ENCODE measurements at regions not wholly inside any gene's neighbourhood (a gene's known extent, or its start where the extent isn't known, plus 50 kb on each side); places are given as distances from the start of the nearest gene placed in this dataset.

DNA sequence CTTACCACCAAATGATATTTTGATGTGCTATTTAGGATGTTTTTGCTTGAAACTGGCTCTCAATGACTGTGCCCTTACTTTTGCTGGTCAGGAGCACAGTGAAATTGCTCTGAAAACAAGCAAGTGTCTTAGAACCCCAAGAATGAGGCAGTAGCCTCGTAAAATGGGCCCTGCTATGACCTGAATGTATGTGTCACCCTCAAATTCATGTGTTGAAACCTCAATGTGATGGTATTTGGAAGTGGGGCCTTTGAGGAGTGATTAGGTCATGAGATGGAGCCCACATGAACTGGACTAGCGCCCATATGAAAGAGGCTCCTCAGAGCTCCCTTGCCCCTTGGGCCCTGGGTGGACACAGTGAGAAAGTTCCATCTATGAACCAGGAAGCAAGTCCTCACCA lies 155.2 kb downstream of the ZIC5 start:
- no peaks in the 10 kb centered on the region for H3K36me3 ChIP-seq (ENCODE audit: control insufficient read depth, low read length)

DNA sequence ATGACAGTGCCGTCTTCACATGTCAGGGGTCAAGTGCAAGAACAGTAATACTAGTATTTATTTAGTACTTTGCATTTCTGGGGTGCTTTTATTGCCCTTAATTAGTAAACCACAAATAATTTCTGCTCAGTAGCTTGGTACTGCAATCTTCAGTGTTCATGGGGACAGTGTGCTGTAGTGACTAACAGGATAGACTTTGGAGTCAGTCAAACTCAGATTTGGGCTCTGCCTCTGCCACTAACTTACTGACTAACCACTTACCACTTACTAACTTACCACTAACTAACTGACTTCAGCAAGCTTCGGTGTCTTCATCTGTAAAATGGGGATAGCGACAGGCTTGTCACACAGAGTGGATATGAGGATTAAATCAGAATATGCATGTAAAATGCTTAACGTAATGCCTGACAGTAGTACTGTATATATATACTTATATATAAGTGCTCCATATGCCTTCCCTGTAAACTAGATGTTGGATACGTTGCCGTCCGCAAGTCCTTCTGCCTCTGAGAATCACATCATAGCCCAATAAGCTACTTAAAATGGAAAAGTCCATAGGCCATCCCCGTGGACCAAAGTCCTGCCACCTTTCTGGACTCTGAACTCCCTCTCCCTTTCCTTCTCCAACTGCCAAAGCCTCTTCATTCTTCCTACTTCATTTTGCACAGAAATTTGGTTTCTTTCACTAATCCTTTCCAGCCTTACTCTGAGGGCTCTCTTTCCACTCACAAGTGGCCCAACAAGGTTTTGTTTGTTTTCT lies 158.1 kb downstream of the ZIC5 start:
- Histone ChIP-seq H3K9me2 (replicated peaks; ENCODE audit: control insufficient read depth, low read length) (no peaks in the 10 kb centered on the region), H4K20me1 (ENCODE audit: control insufficient read depth, insufficient read depth, low read depth, low read length) (no peaks in the 10 kb centered on the region), H3K9me3 (ENCODE audit: control insufficient read depth, insufficient read depth, low read length) (no peaks in the 10 kb centered on the region), H3K4me2 (ENCODE audit: low read length) (no peak overlapping the region), H3K4me1 (ENCODE audit: control insufficient read depth, low read length) (no peaks in the 10 kb centered on the region), H3K27ac (ENCODE audit: low read depth, low read length) (no peak overlapping the region), H3K79me2 (ENCODE audit: control insufficient read depth, low read length) (no peaks in the 10 kb centered on the region), H3K27me3 (ENCODE audit: control insufficient read depth, low read length) (no peaks in the 10 kb centered on the region), H3K4me3 (ENCODE audit: low read length) (no peak overlapping the region), H3K36me3 (ENCODE audit: control insufficient read depth, low read length) (no peaks in the 10 kb centered on the region), H3F3A (ENCODE audit: control insufficient read depth, insufficient read depth) (no peaks in the 10 kb centered on the region)
- TF ChIP-seq EZH2phosphoT487 (IDR thresholded peaks at IDR 0.05; ENCODE audit: borderline replicate concordance, low read length) (no peak), CTCF (IDR thresholded peaks at IDR 0.05; ENCODE audit: low read depth, low read length, poor library complexity, severe bottlenecking) (no peak)

More for the DNA sequence above, 155.2 kb downstream of the ZIC5 start:
- TF ChIP-seq CTCF (IDR thresholded peaks at IDR 0.05; ENCODE audit: low read depth, low read length, poor library complexity, severe bottlenecking) (no peak), EZH2phosphoT487 (IDR thresholded peaks at IDR 0.05; ENCODE audit: borderline replicate concordance, low read length) (no peak)
- Histone ChIP-seq H3K4me1 (ENCODE audit: control insufficient read depth, low read length) (no peaks in the 10 kb centered on the region), H3K4me2 (ENCODE audit: low read length) (no peak overlapping the region), H3K9me2 (replicated peaks; ENCODE audit: control insufficient read depth, low read length) (no peaks in the 10 kb centered on the region), H3K4me3 (ENCODE audit: low read length) (no peak overlapping the region), H3K79me2 (ENCODE audit: control insufficient read depth, low read length) (no peaks in the 10 kb centered on the region), H3K9me3 (ENCODE audit: control insufficient read depth, insufficient read depth, low read length) (no peaks in the 10 kb centered on the region), H4K20me1 (ENCODE audit: control insufficient read depth, insufficient read depth, low read depth, low read length) (no peaks in the 10 kb centered on the region), H3F3A (ENCODE audit: control insufficient read depth, insufficient read depth) (no peaks in the 10 kb centered on the region), H3K27ac (ENCODE audit: low read depth, low read length) (no peak overlapping the region), H3K27me3 (ENCODE audit: control insufficient read depth, low read length) (no peaks in the 10 kb centered on the region)

DNA sequence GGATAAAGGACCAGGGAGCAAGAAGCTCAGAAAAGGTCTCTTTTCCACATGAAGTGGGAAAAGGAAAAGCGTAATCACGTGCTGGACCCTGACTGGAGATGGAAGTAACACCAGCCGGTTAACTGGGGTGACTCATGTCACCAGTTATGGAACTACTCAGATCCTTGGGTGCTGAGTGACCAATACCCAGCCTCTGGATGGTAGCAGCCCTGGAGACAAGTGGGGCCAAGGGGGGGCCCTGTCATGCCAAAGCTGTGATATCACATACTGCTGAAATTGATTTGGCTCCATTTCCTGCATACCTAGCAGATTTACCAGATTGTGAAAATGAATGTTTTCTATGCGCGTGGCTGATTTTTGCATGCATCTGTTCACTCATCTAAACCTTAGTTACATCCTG lies 158.9 kb downstream of the ZIC5 start:
- no peak overlapping the region for H3K27ac ChIP-seq (ENCODE audit: low read depth, low read length)
- no peaks in the 10 kb centered on the region for H3K4me1 ChIP-seq (ENCODE audit: control insufficient read depth, low read length)
- no peaks in the 10 kb centered on the region for H3K36me3 ChIP-seq (ENCODE audit: control insufficient read depth, low read length)
- no peak overlapping the region for H3K4me2 ChIP-seq (ENCODE audit: low read length)
- no peaks in the 10 kb centered on the region for H3K79me2 ChIP-seq (ENCODE audit: control insufficient read depth, low read length)
- H3F3A ChIP-seq (ENCODE audit: control insufficient read depth, insufficient read depth) = no peaks in the 10 kb centered on the region
- H3K9me3 ChIP-seq (ENCODE audit: control insufficient read depth, insufficient read depth, low read length) = no peaks in the 10 kb centered on the region
- H3K27me3 ChIP-seq (ENCODE audit: control insufficient read depth, low read length) = no peaks in the 10 kb centered on the region
- no peak overlapping the region for H3K4me3 ChIP-seq (ENCODE audit: low read length)
- no peaks in the 10 kb centered on the region for H3K9me2 ChIP-seq (replicated peaks; ENCODE audit: control insufficient read depth, low read length)
- no peak for TF ChIP-seq EZH2phosphoT487 (IDR thresholded peaks at IDR 0.05; ENCODE audit: borderline replicate concordance, low read length)
- TF ChIP-seq CTCF (IDR thresholded peaks at IDR 0.05; ENCODE audit: low read depth, low read length, poor library complexity, severe bottlenecking) = no peak
- no peaks in the 10 kb centered on the region for H4K20me1 ChIP-seq (ENCODE audit: control insufficient read depth, insufficient read depth, low read depth, low read length)
